Erythroblast (primary cell): ENCODE measurements at regions not wholly inside any gene's neighbourhood (a gene's known extent, or its start where the extent isn't known, plus 50 kb on each side); places are given as distances from the start of the nearest gene placed in this dataset.

Experiments used
- GATA1 ChIP-seq: IDR thresholded peaks from 2 replicates; pipeline ENCODE4 v1.6.1; 2011; ENCODE audit warnings: low read depth, mild to moderate bottlenecking, control low read depth, low read length, moderate library complexity
- POLR2A ChIP-seq: IDR thresholded peaks from 2 replicates; pipeline ENCODE4 v1.6.1; 2011; ENCODE audit warnings: mild to moderate bottlenecking, low read length

DNA sequence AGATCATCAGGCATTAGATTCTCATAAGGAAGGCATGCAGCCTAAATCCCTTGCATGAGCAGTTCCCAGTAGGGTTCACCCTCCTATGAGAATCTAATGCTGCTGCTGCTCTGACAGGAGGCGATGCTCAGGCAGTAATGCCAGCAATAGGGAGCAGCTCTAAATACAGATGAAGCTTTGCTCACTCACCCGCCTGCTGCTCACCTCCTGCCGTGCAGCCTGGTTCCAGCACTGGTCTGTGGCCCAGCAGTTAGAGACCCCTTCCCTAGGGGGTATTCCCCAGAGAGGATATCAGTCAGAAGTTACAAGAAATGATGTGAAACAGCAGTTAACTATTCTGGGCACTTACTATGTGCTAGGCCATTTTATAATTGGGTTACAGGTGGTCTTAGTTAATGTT lies 226.0 kb downstream of the KCNJ3 start:
- TF ChIP-seq POLR2A (no peak), GATA1 (no peak)
